Naive B cell (primary cell): ENCODE measurements at regions not wholly inside any gene's neighbourhood (a gene's known extent, or its start where the extent isn't known, plus 50 kb on each side); places are given as distances from the start of the nearest gene placed in this dataset.
"Not testable (repeated sequence)": the region's sequence is repeated elsewhere in the genome, so short reads cannot be mapped to it uniquely, and the experiment has no call there.

ENCODE experiments used
- ATAC-seq, 2 donors: fragments of 150-1000 bp; cut with Tn5 transposase; 2 replicates each; pipeline ENCODE4 v1.10.0; 2021; ENCODE audit warnings: low read depth in 2 of 2, mild to moderate bottlenecking in 2 of 2, moderate library complexity in 2 of 2
- DNase-seq: peaks from one replicate; pipeline ENCODE4 v3.0.0; 2022
- H3K27ac Mint-ChIP-seq, 6 donors: one replicate each; pipeline ENCODE4 v1.8.0; 2020 to 2022; ENCODE audit warnings: mild to moderate bottlenecking in 6 of 6, mixed read lengths in 6 of 6, moderate library complexity in 5 of 6, inconsistent platforms in 2 of 6
- H3K27me3 Mint-ChIP-seq, 3 donors: one replicate each; pipeline ENCODE4 v1.8.0; 2021 to 2022; ENCODE audit warnings: mixed read lengths in 3 of 3, mild to moderate bottlenecking in 1 of 3
- H3K36me3 Mint-ChIP-seq, 2 donors: one replicate each; pipeline ENCODE4 v1.8.0; 2020 to 2022; ENCODE audit warnings: mixed read lengths in 2 of 2, inconsistent platforms in 1 of 2, mild to moderate bottlenecking in 1 of 2
- H3K4me1 Mint-ChIP-seq, 3 donors: one replicate each; pipeline ENCODE4 v1.8.0; 2020 to 2022; ENCODE audit warnings: mixed read lengths in 3 of 3, inconsistent platforms in 1 of 3, mild to moderate bottlenecking in 1 of 3, moderate library complexity in 1 of 3
- H3K4me3 Mint-ChIP-seq, 8 donors: one replicate each; pipeline ENCODE4 v1.8.0; 2020 to 2022; ENCODE audit warnings: mild to moderate bottlenecking in 8 of 8, mixed read lengths in 8 of 8, moderate library complexity in 8 of 8, inconsistent platforms in 2 of 8
- H3K9me3 Mint-ChIP-seq, 7 donors: one replicate each; pipeline ENCODE4 v1.8.0; 2020 to 2022; ENCODE audit warnings: mixed read lengths in 7 of 7, mild to moderate bottlenecking in 5 of 7, inconsistent platforms in 2 of 7, moderate library complexity in 1 of 7

DNA sequence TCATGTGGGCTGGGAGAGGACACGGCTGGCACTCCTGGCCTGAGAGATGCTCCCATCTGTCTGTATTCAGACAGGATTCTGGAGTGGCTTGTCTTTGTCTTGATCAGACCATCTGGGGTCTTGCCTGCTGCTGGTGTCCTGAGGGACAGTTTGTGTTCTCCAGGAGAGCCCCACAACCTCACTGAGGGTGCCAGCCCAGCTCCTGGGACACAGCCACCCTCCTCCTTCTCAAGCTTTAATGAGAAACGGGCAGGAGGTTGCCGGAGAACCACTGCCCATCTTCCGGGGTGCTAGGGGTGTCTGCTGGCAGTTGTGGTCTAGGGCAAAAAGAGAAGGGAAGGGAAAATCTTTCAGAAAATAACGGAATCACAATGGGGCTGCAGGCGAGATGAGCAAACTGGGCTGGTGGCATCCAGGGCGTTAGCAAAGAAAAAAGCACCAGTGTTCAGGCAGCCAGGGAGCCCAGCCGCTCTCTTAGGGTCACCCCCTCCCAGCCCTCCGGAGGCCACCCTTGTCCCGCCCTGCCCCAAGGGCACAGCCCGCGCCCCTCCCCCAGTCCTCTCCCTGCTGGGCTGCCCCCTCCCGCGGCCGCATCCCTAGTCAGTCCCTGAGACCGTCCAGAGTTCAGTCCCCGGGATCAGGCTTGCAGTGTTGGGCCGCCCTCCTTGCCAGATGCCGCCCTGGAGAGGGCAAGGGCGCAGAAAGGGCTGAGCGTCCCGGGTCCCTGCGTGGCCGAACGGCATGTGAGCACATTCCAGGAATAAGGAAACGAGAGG, 824.7 kb downstream of the KCNJ18 start:
- no peak overlapping the region for H3K4me3 Mint-ChIP-seq
- H3K27me3 Mint-ChIP-seq = no peaks in the 10 kb centered on the region
- H3K4me1 Mint-ChIP-seq = no peaks in the 10 kb centered on the region
- no peak for ATAC-seq
- no peaks in the 10 kb centered on the region for H3K36me3 Mint-ChIP-seq
- peaks cover 0 to 19% (median 10%) of the 10 kb centered on the region in 7 donors for H3K9me3 Mint-ChIP-seq
- no peak for DNase-seq
- H3K27ac Mint-ChIP-seq = no peak overlapping the region

DNA sequence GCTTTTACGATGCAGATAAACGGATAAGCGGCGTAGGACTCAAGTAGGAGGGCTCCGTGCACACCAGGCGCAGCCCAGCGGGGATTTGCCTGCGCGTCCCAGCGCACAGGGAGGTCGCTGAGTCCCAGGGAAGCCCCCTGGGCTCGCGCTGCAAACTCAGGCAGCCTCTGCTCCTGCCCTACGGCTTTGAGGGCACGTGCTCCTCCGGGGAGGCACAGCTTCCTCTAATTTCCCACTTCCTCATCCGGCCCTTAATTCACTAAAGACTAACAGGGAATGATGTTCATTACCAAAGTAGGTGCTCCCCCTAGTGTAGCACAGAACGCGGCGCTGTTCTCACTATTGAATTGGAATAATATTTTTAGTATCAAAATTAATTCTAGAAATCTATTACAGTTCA, 825.4 kb downstream of the KCNJ18 start:
- H3K36me3 Mint-ChIP-seq = no peaks in the 10 kb centered on the region
- H3K27me3 Mint-ChIP-seq = no peaks in the 10 kb centered on the region
- DNase-seq (no peak), ATAC-seq (no peak)
- no peaks in the 10 kb centered on the region for H3K4me1 Mint-ChIP-seq
- peaks cover 0 to 17% (median 10%) of the 10 kb centered on the region in 7 donors for H3K9me3 Mint-ChIP-seq
- H3K4me3 Mint-ChIP-seq = no peak overlapping the region
- no peak overlapping the region for H3K27ac Mint-ChIP-seq

DNA sequence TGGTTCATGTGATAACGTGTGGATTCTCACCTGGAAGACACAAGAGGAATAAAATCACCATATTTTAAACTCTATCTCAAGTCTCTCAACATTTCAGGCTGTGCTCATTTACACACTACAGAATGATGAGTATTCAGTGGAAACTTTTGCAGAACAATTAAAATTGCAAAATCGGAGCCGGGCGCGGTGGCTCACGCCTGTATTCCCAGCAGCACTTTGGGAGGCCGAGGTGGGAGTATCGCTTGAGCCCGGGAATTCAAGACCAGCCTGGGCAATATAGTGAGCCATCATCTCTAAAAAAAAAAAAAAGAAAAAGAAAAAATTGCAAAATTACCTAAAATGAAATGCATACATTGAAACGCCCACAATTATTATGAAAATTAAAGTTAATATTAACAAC, 825.9 kb downstream of the KCNJ18 start:
- Mint-ChIP-seq H3K4me1 (no peaks in the 10 kb centered on the region), H3K27me3 (no peaks in the 10 kb centered on the region), H3K27ac (no peak overlapping the region), H3K36me3 (no peaks in the 10 kb centered on the region), H3K9me3 (peaks cover 0 to 17% (median 10%) of the 10 kb centered on the region in 7 donors), H3K4me3 (no peak overlapping the region)
- DNase-seq (no peak), ATAC-seq (no peak)

DNA sequence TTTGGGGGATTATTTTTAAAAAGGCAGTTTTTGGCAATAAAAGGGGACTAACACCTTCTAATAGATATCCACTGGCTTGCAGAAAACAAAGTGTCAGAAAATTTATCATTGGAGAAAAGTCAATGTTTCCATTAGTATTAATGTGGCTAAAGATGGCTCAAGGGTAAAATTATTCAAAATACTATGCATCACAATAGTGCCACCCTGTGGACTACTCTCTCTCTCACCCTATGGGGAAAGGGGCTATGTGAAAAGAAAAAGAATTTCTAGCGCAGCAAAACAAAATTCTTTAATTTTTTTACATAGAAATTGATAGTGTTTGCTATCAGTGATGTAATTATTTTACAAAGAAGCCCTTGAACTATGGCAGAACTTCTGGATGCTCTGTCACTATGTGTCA, 856.5 kb downstream of the KCNJ18 start:
- not testable (repeated sequence) for H3K27me3 Mint-ChIP-seq, H3K9me3 Mint-ChIP-seq, H3K4me1 Mint-ChIP-seq, H3K36me3 Mint-ChIP-seq, H3K4me3 Mint-ChIP-seq, DNase-seq, H3K27ac Mint-ChIP-seq
- peak in 1 of 2 donors; percentile 30 for ATAC-seq

DNA sequence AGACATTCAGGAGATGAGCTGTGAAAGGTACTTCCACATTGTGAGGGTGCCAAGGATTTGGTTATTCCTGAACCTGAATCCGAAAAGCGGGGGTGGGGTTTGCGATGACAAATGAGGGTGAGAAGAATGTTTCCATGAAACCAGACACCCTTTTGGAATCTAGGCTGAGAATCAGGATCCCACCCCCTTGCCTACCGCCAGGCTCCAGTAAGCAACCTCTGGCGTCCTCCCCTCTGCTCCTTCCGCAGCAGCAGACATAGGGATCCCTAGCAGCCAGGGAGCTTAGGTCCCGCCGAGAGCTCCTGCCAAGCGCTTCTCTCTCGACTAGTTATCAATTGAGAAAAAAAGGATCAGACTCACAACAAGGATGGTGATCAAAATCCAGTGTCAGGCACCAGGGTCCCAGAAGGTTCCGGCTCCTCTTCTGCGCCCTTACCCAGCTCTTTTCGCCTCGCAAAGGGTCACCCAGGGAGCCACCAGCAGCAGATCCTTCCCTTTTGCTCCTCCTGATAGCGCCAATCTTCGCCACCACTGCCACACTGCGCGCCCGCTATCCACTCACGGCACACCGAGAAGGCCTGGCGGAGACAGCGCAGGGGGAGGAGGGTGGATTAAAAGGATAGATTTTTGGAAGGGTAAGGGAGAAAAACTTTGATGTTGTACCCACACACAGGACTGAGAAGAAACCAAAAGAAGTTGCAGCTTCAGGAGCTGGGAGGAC, 859.5 kb downstream of the KCNJ18 start:
- H3K27me3 Mint-ChIP-seq, DNase-seq, H3K27ac Mint-ChIP-seq, H3K4me1 Mint-ChIP-seq, ATAC-seq, H3K36me3 Mint-ChIP-seq, H3K4me3 Mint-ChIP-seq: not testable (repeated sequence)
- peaks cover 0 to 11% (median 2%) of the 10 kb centered on the region in 7 donors for H3K9me3 Mint-ChIP-seq

DNA sequence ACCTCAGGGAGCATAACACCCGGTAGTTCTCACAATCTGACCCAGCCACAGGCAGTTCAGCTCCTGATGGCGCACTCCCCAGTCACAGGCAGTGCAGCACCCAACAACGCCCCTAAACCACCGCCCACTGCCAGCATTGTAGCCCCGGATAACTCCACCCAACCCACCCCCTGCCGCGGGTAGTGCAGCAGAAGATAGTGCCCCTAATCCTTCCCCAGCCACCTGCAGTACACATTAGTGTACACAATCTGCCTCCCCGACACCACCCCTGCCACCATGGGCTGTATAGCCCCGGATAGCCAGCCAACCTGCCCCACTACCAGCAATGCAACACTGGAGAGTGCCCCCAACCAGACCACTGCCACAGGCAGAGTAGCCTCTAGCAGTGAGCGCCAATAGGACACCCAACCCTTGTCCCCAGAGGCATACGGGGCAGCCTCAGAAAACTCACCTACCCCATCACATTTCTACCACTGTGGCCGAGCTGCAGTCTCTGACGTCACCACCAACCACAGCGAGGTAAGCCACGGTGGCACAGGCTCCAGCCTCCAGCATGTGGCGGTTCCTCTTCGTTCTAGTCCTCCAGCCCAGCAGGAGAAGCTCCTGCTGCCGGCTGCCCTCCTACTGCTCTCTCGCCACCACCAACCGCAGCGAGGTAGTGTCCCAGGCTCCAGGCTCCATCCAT, 877.3 kb downstream of the KCNJ18 start:
- H3K36me3 Mint-ChIP-seq = peaks cover 0 to 22% of the 10 kb centered on the region in 2 donors
- ATAC-seq = no peak
- no peak for DNase-seq
- no peaks in the 10 kb centered on the region for H3K27me3 Mint-ChIP-seq
- H3K4me1 Mint-ChIP-seq = no peaks in the 10 kb centered on the region
- peak overlapping the region in 1 of 6 donors; percentile 47 for H3K27ac Mint-ChIP-seq
- H3K9me3 Mint-ChIP-seq = peaks cover 4 to 26% (median 18%) of the 10 kb centered on the region in 7 donors
- H3K4me3 Mint-ChIP-seq = no peak overlapping the region

DNA sequence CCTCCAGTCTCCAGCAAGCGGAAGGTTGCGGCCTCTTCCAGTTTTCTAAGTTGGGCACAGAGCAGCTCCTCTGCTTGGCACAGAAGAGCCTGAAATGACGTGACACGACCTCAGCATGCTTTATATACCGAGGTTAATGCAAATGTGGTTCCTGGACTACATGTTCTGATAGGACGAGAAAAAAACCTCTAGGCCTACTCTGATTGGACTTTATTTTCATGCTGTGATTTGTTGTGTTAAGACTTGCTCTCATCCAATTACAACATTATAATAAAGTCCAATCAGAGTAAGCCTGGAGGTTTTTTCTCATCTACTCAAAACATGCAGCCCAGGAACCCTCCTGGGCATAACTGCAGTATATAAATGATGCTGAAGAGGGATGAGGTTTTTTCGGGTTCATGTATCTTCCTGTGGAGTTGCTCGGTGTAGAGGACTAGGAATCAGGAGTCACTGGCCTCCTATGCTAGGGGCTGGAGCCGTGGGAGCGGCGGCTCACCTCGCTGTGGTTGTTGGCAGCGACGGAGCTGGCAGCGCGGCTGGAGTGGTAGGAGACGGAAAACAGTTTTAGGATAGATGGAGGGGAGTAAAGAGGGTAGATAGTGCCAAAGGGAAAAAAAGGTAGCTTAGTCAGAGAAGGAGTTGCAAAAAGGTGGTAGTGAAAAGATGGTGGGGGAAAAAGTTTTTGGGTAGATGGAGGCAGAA, 878.0 kb downstream of the KCNJ18 start:
- peak overlapping the region in 1 of 8 donors; percentile 56 for H3K4me3 Mint-ChIP-seq
- peaks cover 4 to 26% (median 18%) of the 10 kb centered on the region in 7 donors for H3K9me3 Mint-ChIP-seq
- no peak for ATAC-seq
- no peaks in the 10 kb centered on the region for H3K27me3 Mint-ChIP-seq
- H3K27ac Mint-ChIP-seq = peak overlapping the region in 1 of 6 donors; percentile 47
- peaks cover 0 to 22% of the 10 kb centered on the region in 2 donors for H3K36me3 Mint-ChIP-seq
- H3K4me1 Mint-ChIP-seq = no peaks in the 10 kb centered on the region
- no peak for DNase-seq

DNA sequence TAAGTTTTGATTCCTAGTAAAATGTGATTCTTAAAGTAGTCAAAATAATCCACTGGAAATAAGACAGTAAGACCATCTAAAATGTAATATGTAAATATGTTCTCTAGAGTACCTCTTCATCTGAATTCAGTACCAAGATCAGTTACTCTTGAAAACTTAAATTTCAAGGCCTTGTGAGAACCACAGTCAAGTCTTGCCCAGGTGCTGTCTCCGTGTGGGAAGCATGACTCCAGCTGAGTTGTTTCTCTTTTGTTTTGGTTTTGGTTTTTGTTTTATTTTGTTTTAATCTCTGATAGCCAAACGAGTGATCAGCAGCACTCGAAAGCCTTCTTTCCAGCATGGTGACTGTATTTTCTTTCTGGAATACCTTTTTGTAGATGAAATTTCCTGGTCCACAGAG, 907.0 kb downstream of the KCNJ18 start:
- Mint-ChIP-seq H3K4me1 (no peaks in the 10 kb centered on the region), H3K27me3 (no peaks in the 10 kb centered on the region), H3K27ac (no peak overlapping the region), H3K9me3 (peaks cover 0 to 7% (median 0%) of the 10 kb centered on the region in 7 donors), H3K4me3 (no peak overlapping the region), H3K36me3 (no peaks in the 10 kb centered on the region)
- no peak for DNase-seq
- ATAC-seq = no peak

DNA sequence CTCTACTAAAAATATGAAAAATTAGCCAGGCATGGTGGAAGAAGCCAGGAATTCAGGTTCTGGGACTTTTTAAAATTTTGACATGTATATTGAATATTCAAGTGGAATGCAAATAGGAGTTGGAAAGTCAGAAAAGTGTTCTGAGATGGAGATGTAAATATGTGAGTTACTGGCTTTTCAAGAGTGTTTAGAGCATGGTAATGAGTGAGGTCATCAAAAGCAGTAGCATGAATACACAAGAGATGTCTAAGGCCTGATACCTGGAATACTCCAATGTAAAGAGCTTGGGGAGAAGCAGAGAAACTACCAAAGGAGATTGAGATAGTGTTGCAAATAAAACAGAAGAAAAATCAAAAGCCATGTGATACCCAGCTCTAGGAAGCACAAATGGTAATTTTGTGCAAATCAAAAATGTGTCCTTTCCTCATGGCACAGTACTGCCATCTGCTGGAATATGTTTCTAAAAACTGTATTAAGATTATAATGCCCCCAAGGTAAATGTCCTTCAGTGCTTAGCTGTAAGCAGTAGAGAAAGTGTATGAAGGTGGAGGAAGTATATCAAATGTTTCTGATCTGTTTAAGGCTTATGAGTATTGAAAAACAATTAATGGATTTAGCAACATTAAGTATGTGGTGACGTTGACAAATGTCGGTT, 908.4 kb downstream of the KCNJ18 start:
- DNase-seq (no peak), ATAC-seq (no peak)
- Mint-ChIP-seq H3K4me3 (no peak overlapping the region), H3K27me3 (no peaks in the 10 kb centered on the region), H3K27ac (no peak overlapping the region), H3K36me3 (no peaks in the 10 kb centered on the region), H3K4me1 (no peaks in the 10 kb centered on the region), H3K9me3 (peaks cover 0 to 7% (median 0%) of the 10 kb centered on the region in 7 donors)
